ENCODE measurements at regions not wholly inside any gene's neighbourhood (a gene's known extent, or its start where the extent isn't known, plus 50 kb on each side); places are given as distances from the start of the nearest gene placed in this dataset.

- DNase-seq (ENCODE audit: extremely low read depth in 1 of 2, low read depth in 1 of 2), result no peak
These were observed 186.1 kb downstream of the HERPUD2 start for GRCh38 chr7:35508623-35509400.

- no peak for DNase-seq (ENCODE audit: extremely low read depth in 1 of 2, low read depth in 1 of 2)
These were observed 189.9 kb downstream of the HERPUD2 start for GRCh38 chr7:35505066-35505465.

GRCh38 chr7:35504365-35504764 is 190.6 kb downstream of the HERPUD2 start:
- DNase-seq (ENCODE audit: extremely low read depth in 1 of 2, low read depth in 1 of 2), result no peak

- DNase-seq (ENCODE audit: extremely low read depth in 1 of 2, low read depth in 1 of 2), result no peak
These were observed 193.3 kb downstream of the HERPUD2 start for GRCh38 chr7:35501681-35502080.

GRCh38 chr7:35499226-35499625 is 195.7 kb downstream of the HERPUD2 start:
- no peak for DNase-seq (ENCODE audit: extremely low read depth in 1 of 2, low read depth in 1 of 2)

- no peak for DNase-seq (ENCODE audit: extremely low read depth in 1 of 2, low read depth in 1 of 2)
These were observed 196.5 kb downstream of the HERPUD2 start for GRCh38 chr7:35498416-35498815.

- DNase-seq (ENCODE audit: extremely low read depth in 1 of 2, low read depth in 1 of 2), result no peak
These were observed 199.1 kb downstream of the HERPUD2 start for GRCh38 chr7:35495844-35496243.

- no peak for DNase-seq (ENCODE audit: extremely low read depth in 1 of 2, low read depth in 1 of 2)
These were observed 199.6 kb downstream of the HERPUD2 start for GRCh38 chr7:35495377-35495776.

- no peak for DNase-seq (ENCODE audit: extremely low read depth in 1 of 2, low read depth in 1 of 2)
These were observed 200.5 kb downstream of the HERPUD2 start for GRCh38 chr7:35494407-35494806.

GRCh38 chr7:35492451-35493175 is 202.3 kb downstream of the HERPUD2 start:
- DNase-seq (ENCODE audit: extremely low read depth in 1 of 2, low read depth in 1 of 2), result no peak

GRCh38 chr7:35491233-35491632 is 203.7 kb downstream of the HERPUD2 start:
- DNase-seq (ENCODE audit: extremely low read depth in 1 of 2, low read depth in 1 of 2), result no peak

- no peak for DNase-seq (ENCODE audit: extremely low read depth in 1 of 2, low read depth in 1 of 2)
These were observed 207.1 kb downstream of the HERPUD2 start for GRCh38 chr7:35487841-35488240.

GRCh38 chr7:35487402-35487801 is 207.5 kb downstream of the HERPUD2 start:
- no peak for DNase-seq (ENCODE audit: extremely low read depth in 1 of 2, low read depth in 1 of 2)

GRCh38 chr7:35485436-35485835 is 209.5 kb downstream of the HERPUD2 start:
- DNase-seq (ENCODE audit: extremely low read depth in 1 of 2, low read depth in 1 of 2), result no peak

GRCh38 chr7:35483568-35483967 is 211.4 kb downstream of the HERPUD2 start:
- no peak for DNase-seq (ENCODE audit: extremely low read depth in 1 of 2, low read depth in 1 of 2)

GRCh38 chr7:35482231-35482630 is 212.7 kb downstream of the HERPUD2 start:
- DNase-seq (ENCODE audit: extremely low read depth in 1 of 2, low read depth in 1 of 2), result no peak

- no peak for DNase-seq (ENCODE audit: extremely low read depth in 1 of 2, low read depth in 1 of 2)
These were observed 214.1 kb downstream of the HERPUD2 start for GRCh38 chr7:35480806-35481205.

GRCh38 chr7:35477609-35478008 is 217.3 kb downstream of the HERPUD2 start:
- DNase-seq (ENCODE audit: extremely low read depth in 1 of 2, low read depth in 1 of 2), result no peak

- no peak for DNase-seq (ENCODE audit: extremely low read depth in 1 of 2, low read depth in 1 of 2)
These were observed 220.2 kb upstream of the TBX20 start for GRCh38 chr7:35474100-35474499.

- DNase-seq (ENCODE audit: extremely low read depth in 1 of 2, low read depth in 1 of 2), result no peak
These were observed 214.7 kb upstream of the TBX20 start for GRCh38 chr7:35468606-35469005.

GRCh38 chr7:35467456-35467978 is 213.6 kb upstream of the TBX20 start:
- DNase-seq (ENCODE audit: extremely low read depth in 1 of 2, low read depth in 1 of 2), result no peak

- no peak for DNase-seq (ENCODE audit: extremely low read depth in 1 of 2, low read depth in 1 of 2)
These were observed 212.0 kb upstream of the TBX20 start for GRCh38 chr7:35465791-35466336.
